ENCODE measurements at regions not wholly inside any gene's neighbourhood (a gene's known extent, or its start where the extent isn't known, plus 50 kb on each side); places are given as distances from the start of the nearest gene placed in this dataset.

DNA sequence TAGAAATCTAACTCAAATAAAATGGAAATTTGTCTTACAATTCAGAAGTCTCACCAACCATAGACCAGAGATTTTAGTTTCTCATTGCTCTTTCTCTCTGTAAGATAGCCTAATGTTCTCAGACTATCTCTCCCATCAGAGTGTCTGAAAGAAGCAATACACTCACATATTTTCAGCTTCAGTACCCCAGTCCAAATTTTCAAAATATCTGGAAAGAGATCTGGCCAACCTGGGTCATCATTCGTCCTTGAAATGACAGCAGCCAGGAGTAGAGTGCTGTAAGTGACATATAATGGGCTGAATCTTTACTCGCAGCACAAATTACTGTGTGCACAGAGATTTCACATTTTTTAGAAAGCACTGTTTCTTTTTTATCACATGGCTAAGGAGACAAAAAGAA is 313.3 kb upstream of the PRR16 start:
- Mint-ChIP-seq H3K27ac (no peak overlapping the region), H3K27me3 (no peaks in the 10 kb centered on the region), H3K36me3 (ENCODE audit: low read depth) (no peaks in the 10 kb centered on the region), H3K9me3 (peaks cover 3% of the 10 kb centered on the region), H3K4me3 (no peak overlapping the region), H3K4me1 (ENCODE audit: low read depth) (no peaks in the 10 kb centered on the region)
- CTCF ChIA-PET, result no interaction called here
- no peaks in the 10 kb centered on the region for H3K27me3 ChIP-seq (ENCODE audit: control insufficient read depth in 1 of 2, insufficient read depth in 2 of 2, low read length in 2 of 2)
- no peak overlapping the region for H3K27ac ChIP-seq (ENCODE audit: low read depth in 1 of 2, low read length in 2 of 2)
- POLR2A ChIA-PET, result no interaction called here
- intact Hi-C loops (cut with DNase I, micrococcal nuclease), result no loop called here
- H3K36me3 ChIP-seq (ENCODE audit: insufficient read depth, low read length), result no peaks in the 10 kb centered on the region
- H3K9me3 ChIP-seq (ENCODE audit: control insufficient read depth in 1 of 2, insufficient read depth in 1 of 2, low read length in 2 of 2), result peaks cover 0 to 3% of the 10 kb centered on the region in 2 experiments
- TF ChIP-seq, protein P1, sequence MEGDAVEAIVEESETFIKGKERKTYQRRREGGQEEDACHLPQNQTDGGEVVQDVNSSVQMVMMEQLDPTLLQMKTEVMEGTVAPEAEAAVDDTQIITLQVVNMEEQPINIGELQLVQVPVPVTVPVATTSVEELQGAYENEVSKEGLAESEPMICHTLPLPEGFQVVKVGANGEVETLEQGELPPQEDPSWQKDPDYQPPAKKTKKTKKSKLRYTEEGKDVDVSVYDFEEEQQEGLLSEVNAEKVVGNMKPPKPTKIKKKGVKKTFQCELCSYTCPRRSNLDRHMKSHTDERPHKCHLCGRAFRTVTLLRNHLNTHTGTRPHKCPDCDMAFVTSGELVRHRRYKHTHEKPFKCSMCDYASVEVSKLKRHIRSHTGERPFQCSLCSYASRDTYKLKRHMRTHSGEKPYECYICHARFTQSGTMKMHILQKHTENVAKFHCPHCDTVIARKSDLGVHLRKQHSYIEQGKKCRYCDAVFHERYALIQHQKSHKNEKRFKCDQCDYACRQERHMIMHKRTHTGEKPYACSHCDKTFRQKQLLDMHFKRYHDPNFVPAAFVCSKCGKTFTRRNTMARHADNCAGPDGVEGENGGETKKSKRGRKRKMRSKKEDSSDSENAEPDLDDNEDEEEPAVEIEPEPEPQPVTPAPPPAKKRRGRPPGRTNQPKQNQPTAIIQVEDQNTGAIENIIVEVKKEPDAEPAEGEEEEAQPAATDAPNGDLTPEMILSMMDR (IDR thresholded peaks at IDR 0.05), result no peak
- H3K4me3 ChIP-seq (ENCODE audit: low read length), result no peak overlapping the region
- no peaks in the 10 kb centered on the region for H3K4me1 ChIP-seq (ENCODE audit: insufficient read depth, low read length)
- ATAC-seq (ENCODE audit: poor library complexity) (no peak), DNase-seq (no peak)

DNA sequence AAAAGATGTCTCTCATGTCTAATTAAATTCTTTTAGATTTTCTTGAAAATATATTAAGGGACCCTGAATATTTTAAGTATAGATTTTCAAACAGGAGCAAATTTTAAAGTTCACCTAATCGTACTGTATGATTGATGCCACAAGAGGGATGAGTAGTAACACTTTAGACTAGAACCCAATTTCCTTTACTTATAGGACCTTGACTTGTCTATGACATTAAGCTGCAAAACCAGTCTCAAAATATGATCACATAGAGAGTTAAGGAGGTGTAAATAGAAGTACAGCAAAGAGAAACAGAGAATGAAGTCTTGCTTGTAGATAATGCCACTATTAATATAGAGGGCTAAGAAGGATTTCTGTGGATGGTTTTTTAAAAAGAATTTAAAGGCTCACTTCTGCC is 312.9 kb upstream of the PRR16 start:
- CTCF ChIA-PET, result no interaction called here

DNA sequence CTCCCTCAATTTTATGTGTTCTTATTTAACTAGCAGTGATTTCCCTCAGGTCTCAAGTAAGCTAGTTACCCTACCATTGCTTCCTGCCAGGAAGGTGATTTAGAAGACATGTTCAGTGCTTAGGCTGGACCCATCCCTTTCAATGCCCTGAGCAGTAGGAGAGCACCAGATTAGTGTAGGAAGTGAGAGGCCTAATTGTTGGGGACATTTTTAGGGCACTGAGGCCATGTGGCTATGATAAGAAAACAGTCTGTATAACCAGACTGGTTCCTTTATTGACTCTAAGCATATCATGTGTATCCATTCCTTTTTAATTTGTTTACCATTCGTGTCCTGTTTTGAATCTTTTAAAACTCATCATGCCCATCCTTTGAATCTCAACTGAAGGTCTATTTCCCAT is 312.3 kb upstream of the PRR16 start:
- ATAC-seq (ENCODE audit: poor library complexity), result no peak
- DNase-seq, result no peak
- no peak overlapping the region for H3K4me3 Mint-ChIP-seq
- Histone ChIP-seq H3K27me3 (ENCODE audit: control insufficient read depth in 1 of 2, insufficient read depth in 2 of 2, low read length in 2 of 2) (no peaks in the 10 kb centered on the region), H3K4me3 (ENCODE audit: low read length) (no peak overlapping the region), H3K27ac (ENCODE audit: low read depth in 1 of 2, low read length in 2 of 2) (no peak overlapping the region), H3K9me3 (ENCODE audit: control insufficient read depth in 1 of 2, insufficient read depth in 1 of 2, low read length in 2 of 2) (peaks cover 0 to 3% of the 10 kb centered on the region in 2 experiments), H3K36me3 (ENCODE audit: insufficient read depth, low read length) (no peaks in the 10 kb centered on the region), H3K4me1 (ENCODE audit: insufficient read depth, low read length) (no peaks in the 10 kb centered on the region)
- no peak overlapping the region for H3K27ac Mint-ChIP-seq
- POLR2A ChIA-PET, result no interaction called here
- H3K4me1 Mint-ChIP-seq (ENCODE audit: low read depth), result no peaks in the 10 kb centered on the region
- CTCF ChIA-PET, result no interaction called here
- TF ChIP-seq, protein P1 (IDR thresholded peaks at IDR 0.05), result no peak
- no peaks in the 10 kb centered on the region for H3K27me3 Mint-ChIP-seq
- intact Hi-C loops (cut with DNase I, micrococcal nuclease), result no loop called here
- no peaks in the 10 kb centered on the region for H3K36me3 Mint-ChIP-seq (ENCODE audit: low read depth)
- no peaks in the 10 kb centered on the region for H3K9me3 Mint-ChIP-seq

More for the DNA sequence above, 312.9 kb upstream of the PRR16 start:
- no peaks in the 10 kb centered on the region for H3K27me3 ChIP-seq (ENCODE audit: control insufficient read depth in 1 of 2, insufficient read depth in 2 of 2, low read length in 2 of 2)
- H3K36me3 Mint-ChIP-seq (ENCODE audit: low read depth), result no peaks in the 10 kb centered on the region
- DNase-seq, result no peak
- H3K4me3 ChIP-seq (ENCODE audit: low read length), result no peak overlapping the region
- POLR2A ChIA-PET, result no interaction called here
- H3K27me3 Mint-ChIP-seq, result no peaks in the 10 kb centered on the region
- H3K4me1 Mint-ChIP-seq (ENCODE audit: low read depth), result no peaks in the 10 kb centered on the region
- no peak overlapping the region for H3K4me3 Mint-ChIP-seq
- no peak for ATAC-seq (ENCODE audit: poor library complexity)
- H3K9me3 Mint-ChIP-seq, result no peaks in the 10 kb centered on the region
- TF ChIP-seq, protein P1 (IDR thresholded peaks at IDR 0.05), result no peak
- intact Hi-C loops (cut with DNase I, micrococcal nuclease), result no loop called here
- peaks cover 0 to 3% of the 10 kb centered on the region in 2 experiments for H3K9me3 ChIP-seq (ENCODE audit: control insufficient read depth in 1 of 2, insufficient read depth in 1 of 2, low read length in 2 of 2)
- H3K27ac Mint-ChIP-seq, result no peak overlapping the region
- H3K4me1 ChIP-seq (ENCODE audit: insufficient read depth, low read length), result no peaks in the 10 kb centered on the region
- H3K27ac ChIP-seq (ENCODE audit: low read depth in 1 of 2, low read length in 2 of 2), result no peak overlapping the region
- no peaks in the 10 kb centered on the region for H3K36me3 ChIP-seq (ENCODE audit: insufficient read depth, low read length)

Measured in CD4-positive, alpha-beta T cell (primary cell).